OCI-LY7 (cell line): ENCODE measurements at regions not wholly inside any gene's neighbourhood (a gene's known extent, or its start where the extent isn't known, plus 50 kb on each side); places are given as distances from the start of the nearest gene placed in this dataset.

Experiments used
- CTCF ChIP-seq: fragments of 200-600 bp; sonication (generic); conservative IDR thresholded peaks from 2 replicates; pipeline ENCODE4 v1.5.1; 2014; ENCODE audit warnings: mild to moderate bottlenecking, antibody characterized with exemption, low read length, moderate library complexity, mixed read lengths
- EZH2phosphoT487 ChIP-seq: fragments of 200-600 bp; sonication (generic); IDR thresholded peaks from 2 replicates; pipeline ENCODE4 v1.6.1; 2018; ENCODE audit warnings: low read depth, borderline replicate concordance, mild to moderate bottlenecking, mixed run types, antibody characterized with exemption, low read length, moderate library complexity, mixed read lengths

GRCh38 chr6:108751282-108751681 lies 96.9 kb upstream of the ARMC2 start:
- TF ChIP-seq CTCF, result no peak
- TF ChIP-seq EZH2phosphoT487, result no peak
